HG02759 (cell line): ENCODE measurements at regions not wholly inside any gene's neighbourhood (a gene's known extent, or its start where the extent isn't known, plus 50 kb on each side); places are given as distances from the start of the nearest gene placed in this dataset.
"Not testable (repeated sequence)": the region's sequence is repeated elsewhere in the genome, so short reads cannot be mapped to it uniquely, and the experiment has no call there.

Experiments used
- ATAC-seq: cut with Tn5 transposase; IDR thresholded peaks from one replicate; pipeline ENCODE4 v1.9.1; 2021; ENCODE audit warnings: mild to moderate bottlenecking, moderate library complexity; ENCODE audit not compliant: unreplicated experiment

- no peak for ATAC-seq
Measured at GRCh38 chr14:87260460-87260859, 732.5 kb downstream of the GALC start.

- ATAC-seq, result no peak
Measured at GRCh38 chr14:87257421-87257820, 735.6 kb downstream of the GALC start.

DNA sequence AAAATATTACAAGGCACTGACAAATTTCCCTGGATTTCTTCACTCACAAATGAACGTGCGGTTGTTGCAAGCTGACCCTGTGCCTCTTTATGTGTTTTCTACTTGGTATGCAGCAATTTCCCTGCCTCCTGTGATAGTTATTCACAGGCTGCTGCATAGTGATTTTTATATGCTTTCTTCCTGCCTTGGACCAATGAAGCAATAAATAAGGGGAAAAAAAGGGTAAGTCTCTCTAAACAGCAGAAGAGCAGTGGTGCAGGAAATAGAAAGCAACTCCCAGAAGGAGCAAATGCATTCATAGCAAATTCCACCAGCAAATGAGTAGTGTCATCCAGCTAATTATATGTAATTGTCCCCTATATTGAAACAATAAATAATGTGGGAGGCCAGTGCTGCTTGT is 737.9 kb downstream of the GALC start:
- no peak for ATAC-seq

DNA sequence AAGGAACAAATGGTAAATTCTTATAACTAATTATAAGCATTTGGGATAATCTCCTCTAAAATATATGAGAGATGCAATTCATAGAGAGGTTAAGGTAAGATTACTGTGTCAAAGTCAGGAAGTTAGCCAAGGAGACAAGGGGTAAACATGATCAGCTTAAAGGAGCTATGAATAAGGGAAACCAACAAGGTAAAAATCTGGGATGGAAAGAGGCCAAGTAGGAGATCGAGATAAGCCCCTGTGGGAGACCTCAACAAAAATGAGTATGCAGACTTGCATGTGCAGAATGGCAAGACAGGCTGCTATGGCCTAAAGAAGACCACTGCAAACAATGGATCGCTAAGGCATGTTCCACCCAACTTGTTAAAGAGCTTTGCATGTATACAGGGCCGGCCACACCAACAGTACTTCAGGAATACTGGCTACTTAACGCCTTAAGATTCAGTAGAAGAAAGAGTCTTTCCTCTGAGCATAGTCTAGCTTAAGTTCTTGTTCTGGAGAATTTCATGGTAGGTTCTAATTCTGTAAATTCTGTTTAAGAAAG is 738.6 kb downstream of the GALC start:
- no peak for ATAC-seq

DNA sequence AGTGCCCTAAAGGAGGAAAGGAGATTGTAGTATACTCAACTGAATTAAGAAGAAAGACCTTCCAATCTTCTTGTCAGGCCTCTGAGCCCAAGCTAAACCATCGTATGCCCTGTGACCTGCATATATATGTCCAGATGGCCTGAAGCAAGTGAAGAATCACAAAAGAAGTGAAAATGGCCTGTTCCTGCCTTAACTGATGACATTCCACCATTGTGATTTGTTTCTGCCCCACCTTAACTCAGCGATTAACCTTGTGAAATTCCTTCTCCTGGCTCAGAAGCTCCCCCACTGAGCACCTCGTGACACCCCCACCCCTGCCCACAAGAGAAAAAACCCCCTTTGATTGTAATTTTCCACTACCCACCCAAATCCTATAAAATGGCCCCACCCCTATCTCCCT is 739.2 kb downstream of the GALC start:
- ATAC-seq, result not testable (repeated sequence)

DNA sequence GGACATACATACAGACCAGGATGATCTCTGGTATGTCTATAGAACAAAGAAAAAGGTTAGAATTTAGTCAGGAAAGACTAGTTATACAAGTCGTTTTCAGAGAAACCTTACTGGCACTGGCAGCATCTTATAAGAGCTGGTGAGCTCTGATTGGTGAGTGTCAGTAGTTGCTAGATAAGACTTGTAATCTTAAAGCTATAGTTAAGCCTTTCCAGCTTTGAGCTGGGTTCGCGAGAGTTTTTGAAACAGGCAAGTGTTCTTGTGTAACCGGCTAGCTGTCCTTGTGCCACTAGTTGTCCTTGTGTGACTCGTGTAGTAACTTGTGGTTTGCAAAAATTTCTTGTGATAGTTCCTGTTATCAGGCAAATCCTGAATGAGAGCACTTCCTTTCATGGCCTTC is 740.9 kb downstream of the GALC start:
- ATAC-seq, result no peak

- no peak for ATAC-seq
Measured at GRCh38 chr14:87251011-87251410, 742.0 kb downstream of the GALC start.

DNA sequence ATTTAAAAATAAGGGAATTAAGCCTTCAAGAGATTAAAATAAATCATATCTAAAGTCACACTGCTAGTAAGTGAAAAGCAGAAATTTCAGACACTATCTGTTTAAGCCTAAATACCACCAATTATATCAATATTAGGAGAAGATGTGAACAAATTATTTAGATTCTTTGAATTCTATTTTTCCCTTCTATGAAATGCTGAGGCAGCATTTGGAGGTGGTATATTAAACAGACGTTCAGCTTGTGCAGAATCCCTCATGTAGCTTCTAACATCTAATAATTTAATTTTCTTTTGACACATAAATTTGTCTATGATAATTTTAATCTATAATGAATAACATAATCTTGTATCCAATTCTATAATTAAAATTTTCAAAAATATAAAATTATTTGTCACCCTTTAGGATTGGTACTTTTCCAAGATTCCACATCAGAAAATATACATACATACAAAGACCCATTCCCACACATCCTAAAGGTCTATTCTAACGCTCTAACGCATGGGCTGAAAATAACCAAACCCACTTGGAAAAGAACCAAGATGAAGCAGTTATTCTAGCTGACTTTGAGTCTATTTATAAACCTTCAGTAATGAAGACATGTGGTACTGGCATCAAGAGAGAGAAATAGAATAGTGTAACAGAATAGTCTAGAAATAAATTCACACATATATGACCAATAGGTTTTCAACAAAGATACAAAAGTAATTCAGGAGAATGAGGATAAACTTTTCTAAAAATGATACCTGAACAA is 751.8 kb downstream of the GALC start:
- no peak for ATAC-seq

GRCh38 chr14:87240319-87240718 is 752.7 kb downstream of the GALC start:
- ATAC-seq, result not testable (repeated sequence)

GRCh38 chr14:87233806-87234384 is 759.1 kb downstream of the GALC start:
- ATAC-seq, result no peak

DNA sequence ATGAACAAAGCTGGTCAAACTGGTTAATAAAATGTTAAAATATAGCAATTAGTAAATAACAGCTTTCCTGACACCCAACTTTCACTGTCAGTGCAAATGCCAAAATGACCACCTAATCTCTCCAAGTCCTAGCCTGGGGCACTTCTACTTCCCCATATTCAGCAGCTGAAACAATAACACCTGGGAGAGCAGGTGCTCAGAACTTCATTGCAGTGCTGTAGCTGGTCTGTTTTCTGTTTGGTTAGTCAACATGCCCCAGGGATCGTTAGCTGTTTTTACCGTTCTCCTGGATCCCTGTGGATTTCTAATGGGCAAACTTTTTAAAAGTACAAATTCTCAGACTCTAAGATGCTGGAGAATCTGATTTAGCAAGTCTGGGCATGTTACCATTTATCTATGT is 759.7 kb downstream of the GALC start:
- ATAC-seq, result no peak

DNA sequence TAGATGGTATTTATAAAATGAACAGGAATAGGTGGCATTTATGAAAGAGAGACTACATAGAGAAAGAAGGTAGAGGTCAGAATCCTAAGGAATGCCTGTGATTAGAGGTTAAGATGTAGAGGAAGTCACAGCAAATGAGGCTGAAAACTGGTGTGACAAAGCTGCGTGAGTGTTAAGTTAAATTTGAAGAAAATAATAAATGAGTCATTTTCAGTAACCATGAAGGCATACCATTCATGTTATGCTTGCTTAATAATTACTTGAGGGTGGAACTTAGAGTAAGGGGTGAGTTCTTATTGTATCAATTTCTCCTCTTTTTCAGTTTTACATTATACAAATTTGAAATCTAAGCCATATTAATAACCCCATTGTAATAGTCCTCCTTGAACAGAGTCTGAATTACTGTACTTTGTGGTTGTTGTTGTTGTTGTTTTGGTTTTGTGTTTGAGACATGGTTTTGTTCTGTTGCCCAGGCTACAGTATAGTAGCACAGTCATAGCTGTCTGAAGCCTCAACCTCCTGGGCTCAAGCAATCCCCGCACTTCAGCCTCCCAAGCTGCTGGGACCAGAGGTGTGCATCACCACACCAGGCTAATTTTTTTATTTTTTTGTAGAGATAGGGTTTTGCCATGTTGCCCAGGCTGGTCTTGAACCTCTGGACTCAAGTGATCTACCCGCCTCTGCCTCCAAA is 761.5 kb downstream of the GALC start:
- no peak for ATAC-seq

- ATAC-seq, result no peak
Measured at GRCh38 chr14:87230726-87231125, 762.3 kb downstream of the GALC start.

DNA sequence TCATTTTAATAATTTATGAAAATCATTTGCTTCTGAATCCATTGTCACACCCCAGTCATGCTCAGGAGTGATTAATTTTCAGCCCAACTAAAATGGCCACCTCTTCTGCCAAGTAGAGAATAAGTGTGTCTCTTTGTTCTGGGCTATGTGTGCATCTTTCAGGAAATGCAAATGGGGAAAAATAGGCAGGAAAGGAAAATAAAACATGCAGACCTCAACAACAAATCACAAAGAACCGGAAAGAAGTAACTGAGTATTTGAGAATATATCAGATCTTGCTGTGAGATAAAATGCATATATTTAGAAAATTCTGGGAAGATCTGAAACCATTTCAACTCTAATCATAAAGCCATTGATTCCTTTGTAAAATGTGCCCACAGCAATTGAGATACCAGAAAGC is 763.9 kb downstream of the GALC start:
- ATAC-seq, result no peak

DNA sequence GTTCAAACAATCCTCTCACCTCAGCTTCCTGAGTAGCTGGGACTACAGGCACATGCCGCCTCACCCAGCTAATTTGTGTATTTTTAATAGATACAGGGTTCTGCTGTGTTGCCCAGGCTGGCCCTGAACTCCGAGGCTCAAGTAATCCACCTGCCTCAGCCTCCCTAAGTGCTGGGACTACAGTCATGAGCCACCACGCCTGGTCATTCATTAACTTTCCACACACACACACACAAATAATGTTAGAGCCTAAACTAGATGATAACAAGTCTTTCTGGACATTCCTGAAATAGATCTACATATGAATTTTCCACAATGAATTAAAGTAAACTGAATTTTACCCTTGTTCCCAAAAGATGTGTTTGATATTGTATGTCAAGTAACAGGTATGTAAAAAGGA is 776.0 kb downstream of the GALC start:
- ATAC-seq, result no peak

GRCh38 chr14:87214558-87214957 is 778.4 kb downstream of the GALC start:
- ATAC-seq, result no peak

DNA sequence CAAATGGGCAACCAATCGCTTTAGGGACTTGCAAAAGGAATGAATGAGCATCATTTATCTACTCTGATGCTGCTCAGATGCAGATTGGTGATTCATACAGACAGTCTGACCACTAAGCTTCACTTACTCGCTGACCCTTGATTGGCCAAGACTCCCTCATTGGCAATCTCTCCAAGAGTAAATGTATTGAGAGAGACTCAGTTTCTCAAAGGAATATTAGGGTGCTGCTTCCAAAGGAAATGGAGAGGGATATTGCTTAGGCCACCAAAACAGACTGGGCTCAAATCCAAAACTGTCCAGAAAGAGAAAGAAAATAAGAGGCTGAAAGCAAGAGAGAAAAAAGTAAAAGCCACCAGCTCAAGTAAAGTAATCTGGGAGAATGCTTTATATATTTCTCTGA is 785.2 kb downstream of the GALC start:
- ATAC-seq, result no peak

DNA sequence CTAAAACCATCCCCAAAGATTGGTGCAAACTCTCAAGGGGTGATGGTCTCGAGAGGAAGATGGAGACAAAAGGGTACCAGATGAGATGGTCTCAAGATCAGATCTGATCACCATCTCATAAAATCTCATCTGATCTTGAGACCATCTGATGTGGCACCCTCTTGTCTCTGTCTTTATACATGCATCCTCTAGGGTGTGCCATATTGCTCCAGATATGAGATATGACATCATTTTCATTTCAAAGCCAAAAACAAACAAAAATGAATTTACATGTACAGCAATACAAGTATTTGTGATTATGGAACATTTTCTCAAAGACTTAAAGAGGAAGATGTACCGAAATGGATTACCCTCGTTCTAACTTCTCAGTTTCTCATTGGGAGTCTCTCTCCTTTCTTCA is 787.2 kb downstream of the GALC start:
- ATAC-seq, result no peak

DNA sequence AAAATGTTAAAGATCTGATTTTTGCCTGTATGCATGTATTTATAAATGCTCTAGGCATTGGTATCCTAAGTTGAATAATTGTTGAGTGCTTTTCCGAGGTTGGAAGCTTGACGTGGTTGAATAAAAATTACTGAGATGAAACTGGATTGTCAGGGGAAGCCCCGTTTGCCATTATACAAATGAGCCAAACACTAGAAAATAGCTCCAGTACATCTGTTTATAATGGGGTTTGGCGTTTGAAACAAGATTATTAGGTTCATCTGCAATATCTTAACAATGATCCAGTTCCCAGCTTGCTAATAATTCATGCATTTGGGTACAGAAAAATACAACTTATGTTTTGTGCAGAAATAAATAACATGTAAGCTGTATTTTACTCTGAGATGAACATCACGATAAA is 789.6 kb downstream of the GALC start:
- no peak for ATAC-seq

- ATAC-seq, result no peak
Measured at GRCh38 chr14:87199381-87199780, 793.6 kb downstream of the GALC start.

DNA sequence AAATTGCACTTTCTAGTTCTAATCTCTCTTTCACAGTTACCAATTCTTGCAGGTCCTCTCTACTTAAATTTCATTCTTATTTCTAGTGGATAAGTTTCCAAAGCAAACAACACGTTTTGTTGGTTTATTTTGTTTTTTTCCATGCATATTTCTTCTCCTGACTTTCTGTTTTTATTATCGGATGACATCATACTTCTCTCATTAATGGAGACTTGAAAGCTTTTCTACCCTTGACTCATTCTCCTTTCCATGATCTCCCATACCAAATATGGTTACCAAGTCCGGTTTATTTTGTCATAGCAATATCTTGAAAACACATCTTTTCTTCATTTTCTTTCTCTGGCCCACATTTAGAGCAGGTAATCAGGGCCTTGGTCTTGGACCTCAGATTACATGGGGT is 796.5 kb downstream of the GALC start:
- no peak for ATAC-seq

GRCh38 chr14:87187786-87188185 is 805.2 kb downstream of the GALC start:
- no peak for ATAC-seq
